ENCODE measurements at regions not wholly inside any gene's neighbourhood (a gene's known extent, or its start where the extent isn't known, plus 50 kb on each side); places are given as distances from the start of the nearest gene placed in this dataset.

GRCh38 chr2:217154923-217155322, 295.1 kb upstream of the TNP1 start:
- peaks cover 2% of the 10 kb centered on the region for H3K36me3 Mint-ChIP-seq (ENCODE audit: low read depth, unreplicated experiment)
- Histone ChIP-seq H3K9ac (ENCODE audit: low read length) (no peak overlapping the region), H4K20me1 (ENCODE audit: insufficient read depth, low read length) (no peaks in the 10 kb centered on the region), H3K4me2 (ENCODE audit: low read length) (no peak overlapping the region), H2AFZ (ENCODE audit: low read depth, low read length) (no peak overlapping the region), H3K27me3 (ENCODE audit: insufficient read depth, low read length) (no peaks in the 10 kb centered on the region), H3K4me1 (ENCODE audit: insufficient read depth, low read length) (no peaks in the 10 kb centered on the region), H3K36me3 (ENCODE audit: insufficient read depth, low read length) (no peaks in the 10 kb centered on the region), H3K4me3 (ENCODE audit: insufficient read depth, low read depth, low read length) (no peak overlapping the region), H3K27ac (ENCODE audit: low read depth, low read length) (no peak overlapping the region), H3K79me2 (ENCODE audit: insufficient read depth, low read length) (no peaks in the 10 kb centered on the region), H3K9me3 (ENCODE audit: insufficient read depth, low read depth, low read length) (no peaks in the 10 kb centered on the region)
- H3K9me3 Mint-ChIP-seq (ENCODE audit: unreplicated experiment) = peaks cover 2% of the 10 kb centered on the region
- H3K4me1 Mint-ChIP-seq (ENCODE audit: low read depth, unreplicated experiment) = no peaks in the 10 kb centered on the region
- H3K27ac Mint-ChIP-seq (ENCODE audit: unreplicated experiment) = no peak overlapping the region
- DNase-seq (ENCODE audit: low read depth) (no peak), FAIRE-seq (no peak)
- no peak for TF ChIP-seq CTCF (IDR thresholded peaks at IDR 0.05; ENCODE audit: insufficient read depth, low read depth, low read length)
- TF ChIP-seq EZH2 (IDR thresholded peaks at IDR 0.05; ENCODE audit: insufficient read depth, low read length) = no peak
- H3K4me3 Mint-ChIP-seq (ENCODE audit: unreplicated experiment) = no peak overlapping the region
- H3K27me3 Mint-ChIP-seq (ENCODE audit: low read depth, unreplicated experiment) = peaks cover 20% of the 10 kb centered on the region

- Histone ChIP-seq H2AFZ (ENCODE audit: low read depth, low read length) (no peak overlapping the region), H3K4me2 (ENCODE audit: low read length) (no peak overlapping the region), H3K9me3 (ENCODE audit: insufficient read depth, low read depth, low read length) (no peaks in the 10 kb centered on the region), H3K4me3 (ENCODE audit: insufficient read depth, low read depth, low read length) (no peak overlapping the region), H3K36me3 (ENCODE audit: insufficient read depth, low read length) (no peaks in the 10 kb centered on the region), H3K4me1 (ENCODE audit: insufficient read depth, low read length) (no peaks in the 10 kb centered on the region), H3K79me2 (ENCODE audit: insufficient read depth, low read length) (no peaks in the 10 kb centered on the region), H4K20me1 (ENCODE audit: insufficient read depth, low read length) (no peaks in the 10 kb centered on the region), H3K27ac (ENCODE audit: low read depth, low read length) (no peak overlapping the region), H3K27me3 (ENCODE audit: insufficient read depth, low read length) (no peaks in the 10 kb centered on the region), H3K9ac (ENCODE audit: low read length) (no peak overlapping the region)
- peaks cover 2% of the 10 kb centered on the region for H3K9me3 Mint-ChIP-seq (ENCODE audit: unreplicated experiment)
- no peaks in the 10 kb centered on the region for H3K4me1 Mint-ChIP-seq (ENCODE audit: low read depth, unreplicated experiment)
- H3K4me3 Mint-ChIP-seq (ENCODE audit: unreplicated experiment) = no peak overlapping the region
- FAIRE-seq (no peak), DNase-seq (ENCODE audit: low read depth) (no peak)
- peaks cover 20% of the 10 kb centered on the region for H3K27me3 Mint-ChIP-seq (ENCODE audit: low read depth, unreplicated experiment)
- no peak overlapping the region for H3K27ac Mint-ChIP-seq (ENCODE audit: unreplicated experiment)
- peaks cover 1% of the 10 kb centered on the region for H3K36me3 Mint-ChIP-seq (ENCODE audit: low read depth, unreplicated experiment)
- TF ChIP-seq EZH2 (IDR thresholded peaks at IDR 0.05; ENCODE audit: insufficient read depth, low read length) (no peak), CTCF (IDR thresholded peaks at IDR 0.05; ENCODE audit: insufficient read depth, low read depth, low read length) (no peak)
These were observed 293.6 kb upstream of the TNP1 start for GRCh38 chr2:217153510-217153909.

- no peaks in the 10 kb centered on the region for H3K9me3 ChIP-seq (ENCODE audit: insufficient read depth, low read depth, low read length)
- H3K4me3 Mint-ChIP-seq (ENCODE audit: unreplicated experiment) = no peak overlapping the region
- peaks cover 1% of the 10 kb centered on the region for H3K9me3 Mint-ChIP-seq (ENCODE audit: unreplicated experiment)
- no peak overlapping the region for H3K9ac ChIP-seq (ENCODE audit: low read length)
- no peaks in the 10 kb centered on the region for H3K79me2 ChIP-seq (ENCODE audit: insufficient read depth, low read length)
- no peaks in the 10 kb centered on the region for H3K4me1 ChIP-seq (ENCODE audit: insufficient read depth, low read length)
- no peak overlapping the region for H3K27ac ChIP-seq (ENCODE audit: low read depth, low read length)
- H3K27me3 Mint-ChIP-seq (ENCODE audit: low read depth, unreplicated experiment) = peaks cover 16% of the 10 kb centered on the region
- DNase-seq (ENCODE audit: low read depth) (no peak), FAIRE-seq (no peak)
- H3K27ac Mint-ChIP-seq (ENCODE audit: unreplicated experiment) = no peak overlapping the region
- TF ChIP-seq CTCF (IDR thresholded peaks at IDR 0.05; ENCODE audit: insufficient read depth, low read depth, low read length) = no peak
- no peak for TF ChIP-seq EZH2 (IDR thresholded peaks at IDR 0.05; ENCODE audit: insufficient read depth, low read length)
- no peak overlapping the region for H3K4me3 ChIP-seq (ENCODE audit: insufficient read depth, low read depth, low read length)
- H3K4me1 Mint-ChIP-seq (ENCODE audit: low read depth, unreplicated experiment) = peaks cover 1% of the 10 kb centered on the region
- H2AFZ ChIP-seq (ENCODE audit: low read depth, low read length) = no peak overlapping the region
- H3K36me3 ChIP-seq (ENCODE audit: insufficient read depth, low read length) = no peaks in the 10 kb centered on the region
- H3K27me3 ChIP-seq (ENCODE audit: insufficient read depth, low read length) = no peaks in the 10 kb centered on the region
- no peak overlapping the region for H3K4me2 ChIP-seq (ENCODE audit: low read length)
- H3K36me3 Mint-ChIP-seq (ENCODE audit: low read depth, unreplicated experiment) = no peaks in the 10 kb centered on the region
- no peaks in the 10 kb centered on the region for H4K20me1 ChIP-seq (ENCODE audit: insufficient read depth, low read length)
These were observed 293.0 kb upstream of the TNP1 start for GRCh38 chr2:217152831-217153230.
